HEK293 (cell line): ENCODE measurements at regions not wholly inside any gene's neighbourhood (a gene's known extent, or its start where the extent isn't known, plus 50 kb on each side); places are given as distances from the start of the nearest gene placed in this dataset.

Experiments
- CTCF ChIA-PET: fragments of 350-600 bp; formaldehyde crosslinking; extraction: SDS; loops from one replicate; lab custom pipeline; 2021; ENCODE audit warnings: antibody characterized with exemption; lab: Yijun Ruan, JAX
- POLR2A ChIA-PET: fragments of 300-600 bp; formaldehyde crosslinking; extraction: SDS; loops from one replicate; lab custom pipeline; 2020; ENCODE audit warnings: antibody characterized with exemption, inconsistent platforms; lab: Yijun Ruan, JAX
- H3K27ac ChIP-seq: fragments of 200-500 bp; sonication (Bioruptor generic); 2 replicates; pipeline ENCODE4 v1.5.1; 2014; ENCODE audit warnings: low read depth, low read length, control low read depth, inconsistent platforms; ENCODE audit errors: extremely low read depth
- H3K36me3 ChIP-seq, 2 experiments: fragments of 200-500 bp in 1 of 2; sonication (Bioruptor generic) in 1 of 2; 1 replicate in 1 of 2; 2 replicates in 1 of 2; pipeline ENCODE4 v1.5.1; 2014 to 2017; ENCODE audit warnings: inconsistent platforms in 2 of 2, low read length in 2 of 2; ENCODE audit not compliant: control insufficient read depth in 2 of 2, insufficient read depth in 1 of 2
- H3K4me1 ChIP-seq: fragments of 200-500 bp; sonication (Bioruptor generic); 2 replicates; pipeline ENCODE4 v1.5.1; 2014; ENCODE audit warnings: mild to moderate bottlenecking, low read length, inconsistent platforms; ENCODE audit not compliant: control insufficient read depth, insufficient read depth
- H3K4me3 ChIP-seq: 2 replicates; pipeline ENCODE4 v1.5.1; 2011; ENCODE audit warnings: low read depth, mild to moderate bottlenecking, control low read depth, low read length, moderate library complexity
- H3K9me3 ChIP-seq: fragments of 200-500 bp; sonication (Bioruptor generic); 2 replicates; pipeline ENCODE4 v1.5.1; 2014; ENCODE audit warnings: low read depth, low read length, inconsistent platforms; ENCODE audit not compliant: control insufficient read depth, insufficient read depth
- EGR2 ChIP-seq: fragments of 450-650 bp; formaldehyde crosslinking; IDR thresholded peaks from 2 replicates; pipeline ENCODE4 v1.5.1; 2016; ENCODE audit warnings: low read depth, missing biosample characterization, missing genetic modification characterization
- HOXC10 ChIP-seq: sonication (generic); formaldehyde crosslinking; IDR thresholded peaks from 2 replicates; pipeline ENCODE4 v1.8.1; 2023; ENCODE audit warnings: mild to moderate bottlenecking, missing genetic modification reagents
- KLF9 ChIP-seq: fragments of 450-650 bp; formaldehyde crosslinking; IDR thresholded peaks from 2 replicates; pipeline ENCODE4 v1.5.1; 2016; ENCODE audit warnings: missing biosample characterization, missing genetic modification characterization, low read depth
- PRDM1 ChIP-seq: fragments of 450-650 bp; formaldehyde crosslinking; IDR thresholded peaks from 2 replicates; pipeline ENCODE4; 2016; ENCODE audit warnings: missing biosample characterization, missing genetic modification characterization
- SETDB1 ChIP-seq: IDR thresholded peaks from one replicate; pipeline ENCODE4 v1.6.1; 2017; ENCODE audit warnings: mild to moderate bottlenecking, low read length, moderate library complexity, mixed read lengths; ENCODE audit not compliant: insufficient read length
- ZBTB20 ChIP-seq: fragments of 450-650 bp; formaldehyde crosslinking; IDR thresholded peaks from 2 replicates; pipeline ENCODE4 v1.5.1; 2016; ENCODE audit warnings: missing biosample characterization, missing genetic modification characterization
- ZBTB21 ChIP-seq: fragments of 450-650 bp; formaldehyde crosslinking; IDR thresholded peaks from 2 replicates; pipeline ENCODE4 v1.5.1; 2017; ENCODE audit warnings: missing biosample characterization, missing genetic modification characterization
- ZBTB26 ChIP-seq: fragments of 450-650 bp; formaldehyde crosslinking; optimal IDR thresholded peaks from 2 replicates; pipeline ENCODE3; 2016; ENCODE audit warnings: missing biosample characterization, mild to moderate bottlenecking, missing genetic modification characterization
- ZBTB7A ChIP-seq: fragments of 450-650 bp; formaldehyde crosslinking; IDR thresholded peaks from 2 replicates; pipeline ENCODE4 v1.5.1; 2016; ENCODE audit warnings: low read depth, missing biosample characterization, missing genetic modification characterization
- ZNF138 ChIP-seq: fragments of 450-650 bp; formaldehyde crosslinking; IDR thresholded peaks from 2 replicates; pipeline ENCODE4 v1.5.1; 2016; ENCODE audit warnings: missing biosample characterization, missing genetic modification characterization, borderline replicate concordance
- ZNF184 ChIP-seq: fragments of 450-650 bp; IDR thresholded peaks from 2 replicates; pipeline ENCODE4 v1.5.1; 2018; ENCODE audit warnings: missing biosample characterization, mild to moderate bottlenecking, missing genetic modification characterization
- ZNF221 ChIP-seq: fragments of 450-650 bp; formaldehyde crosslinking; IDR thresholded peaks from 2 replicates; pipeline ENCODE4 v1.5.1; 2017; ENCODE audit warnings: missing biosample characterization, missing genetic modification characterization, borderline replicate concordance
- ZNF266 ChIP-seq: fragments of 450-650 bp; formaldehyde crosslinking; IDR thresholded peaks from 2 replicates; pipeline ENCODE4 v1.5.1; 2016; ENCODE audit warnings: missing biosample characterization, missing genetic modification characterization, low read depth
- ZNF292 ChIP-seq: fragments of 450-650 bp; formaldehyde crosslinking; IDR thresholded peaks from 2 replicates; pipeline ENCODE4 v1.5.1; 2016; ENCODE audit warnings: low read depth, missing biosample characterization, missing genetic modification characterization, borderline replicate concordance
- ZNF302 ChIP-seq: fragments of 450-650 bp; formaldehyde crosslinking; IDR thresholded peaks from 2 replicates; pipeline ENCODE4 v1.5.1; 2016; ENCODE audit warnings: missing biosample characterization, missing genetic modification characterization, low read depth
- ZNF510 ChIP-seq: fragments of 450-650 bp; formaldehyde crosslinking; IDR thresholded peaks from 2 replicates; pipeline ENCODE4 v1.5.1; 2018; ENCODE audit warnings: mild to moderate bottlenecking, missing genetic modification characterization, missing biosample characterization; ENCODE audit not compliant: insufficient replicate concordance
- ZNF544 ChIP-seq: fragments of 450-650 bp; formaldehyde crosslinking; IDR thresholded peaks from 2 replicates; pipeline ENCODE4 v1.5.0; 2017; ENCODE audit warnings: missing biosample characterization, missing genetic modification characterization
- ZNF548 ChIP-seq: fragments of 450-650 bp; formaldehyde crosslinking; IDR thresholded peaks from 2 replicates; pipeline ENCODE4 v1.5.1; 2016; ENCODE audit warnings: missing biosample characterization, missing genetic modification characterization
- ZNF610 ChIP-seq: fragments of 450-650 bp; formaldehyde crosslinking; IDR thresholded peaks from 2 replicates; pipeline ENCODE4 v1.5.1; 2016; ENCODE audit warnings: missing biosample characterization, missing genetic modification characterization, borderline replicate concordance
- ZNF830 ChIP-seq: fragments of 450-650 bp; IDR thresholded peaks from 2 replicates; pipeline ENCODE4 v1.5.0; 2018; ENCODE audit warnings: missing biosample characterization, missing genetic modification characterization, low read depth, mild to moderate bottlenecking, moderate library complexity
- TF ChIP-seq, protein P1 (sequence below): fragments of 450-650 bp; formaldehyde crosslinking; IDR thresholded peaks from 2 replicates; pipeline ENCODE4 v1.5.1; 2016; ENCODE audit warnings: missing biosample characterization, missing genetic modification characterization
- TF ChIP-seq, protein P2 (sequence below): fragments of 450-650 bp; formaldehyde crosslinking; IDR thresholded peaks from 2 replicates; pipeline ENCODE4 v1.5.1; 2016; ENCODE audit warnings: missing biosample characterization, missing genetic modification characterization

- CTCF ChIA-PET: no interaction called here
- no peak for TF ChIP-seq ZNF302
- TF ChIP-seq ZNF138: no peak
- no peak for TF ChIP-seq ZBTB20 (tag by site-specific recombination)
- TF ChIP-seq SETDB1: no peak
- TF ChIP-seq ZNF184 (tag by site-specific recombination): no peak
- no peak for TF ChIP-seq ZNF610
- TF ChIP-seq ZNF830: no peak
- TF ChIP-seq KLF9 (tag by site-specific recombination): no peak
- TF ChIP-seq ZNF544 (tag by site-specific recombination): no peak
- TF ChIP-seq HOXC10 (CRISPR knock-in tag): no peak
- TF ChIP-seq, protein P1, sequence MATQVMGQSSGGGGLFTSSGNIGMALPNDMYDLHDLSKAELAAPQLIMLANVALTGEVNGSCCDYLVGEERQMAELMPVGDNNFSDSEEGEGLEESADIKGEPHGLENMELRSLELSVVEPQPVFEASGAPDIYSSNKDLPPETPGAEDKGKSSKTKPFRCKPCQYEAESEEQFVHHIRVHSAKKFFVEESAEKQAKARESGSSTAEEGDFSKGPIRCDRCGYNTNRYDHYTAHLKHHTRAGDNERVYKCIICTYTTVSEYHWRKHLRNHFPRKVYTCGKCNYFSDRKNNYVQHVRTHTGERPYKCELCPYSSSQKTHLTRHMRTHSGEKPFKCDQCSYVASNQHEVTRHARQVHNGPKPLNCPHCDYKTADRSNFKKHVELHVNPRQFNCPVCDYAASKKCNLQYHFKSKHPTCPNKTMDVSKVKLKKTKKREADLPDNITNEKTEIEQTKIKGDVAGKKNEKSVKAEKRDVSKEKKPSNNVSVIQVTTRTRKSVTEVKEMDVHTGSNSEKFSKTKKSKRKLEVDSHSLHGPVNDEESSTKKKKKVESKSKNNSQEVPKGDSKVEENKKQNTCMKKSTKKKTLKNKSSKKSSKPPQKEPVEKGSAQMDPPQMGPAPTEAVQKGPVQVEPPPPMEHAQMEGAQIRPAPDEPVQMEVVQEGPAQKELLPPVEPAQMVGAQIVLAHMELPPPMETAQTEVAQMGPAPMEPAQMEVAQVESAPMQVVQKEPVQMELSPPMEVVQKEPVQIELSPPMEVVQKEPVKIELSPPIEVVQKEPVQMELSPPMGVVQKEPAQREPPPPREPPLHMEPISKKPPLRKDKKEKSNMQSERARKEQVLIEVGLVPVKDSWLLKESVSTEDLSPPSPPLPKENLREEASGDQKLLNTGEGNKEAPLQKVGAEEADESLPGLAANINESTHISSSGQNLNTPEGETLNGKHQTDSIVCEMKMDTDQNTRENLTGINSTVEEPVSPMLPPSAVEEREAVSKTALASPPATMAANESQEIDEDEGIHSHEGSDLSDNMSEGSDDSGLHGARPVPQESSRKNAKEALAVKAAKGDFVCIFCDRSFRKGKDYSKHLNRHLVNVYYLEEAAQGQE (tag by site-specific recombination): no peak
- TF ChIP-seq ZBTB21 (tag by site-specific recombination): no peak
- TF ChIP-seq, protein P2, sequence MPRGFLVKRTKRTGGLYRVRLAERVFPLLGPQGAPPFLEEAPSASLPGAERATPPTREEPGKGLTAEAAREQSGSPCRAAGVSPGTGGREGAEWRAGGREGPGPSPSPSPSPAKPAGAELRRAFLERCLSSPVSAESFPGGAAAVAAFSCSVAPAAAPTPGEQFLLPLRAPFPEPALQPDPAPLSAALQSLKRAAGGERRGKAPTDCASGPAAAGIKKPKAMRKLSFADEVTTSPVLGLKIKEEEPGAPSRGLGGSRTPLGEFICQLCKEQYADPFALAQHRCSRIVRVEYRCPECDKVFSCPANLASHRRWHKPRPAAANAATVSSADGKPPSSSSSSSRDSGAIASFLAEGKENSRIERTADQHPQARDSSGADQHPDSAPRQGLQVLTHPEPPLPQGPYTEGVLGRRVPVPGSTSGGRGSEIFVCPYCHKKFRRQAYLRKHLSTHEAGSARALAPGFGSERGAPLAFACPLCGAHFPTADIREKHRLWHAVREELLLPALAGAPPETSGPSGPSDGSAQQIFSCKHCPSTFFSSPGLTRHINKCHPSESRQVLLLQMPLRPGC (tag by site-specific recombination): no peak
- no peak for TF ChIP-seq ZNF221 (tag by site-specific recombination)
- TF ChIP-seq ZNF510 (tag by site-specific recombination): no peak
- TF ChIP-seq, all 188 proteins: peak for 0
- Histone ChIP-seq H3K36me3 (no peaks in the 10 kb centered on the region), H3K9me3 (no peaks in the 10 kb centered on the region), H3K4me3 (no peak overlapping the region), H3K4me1 (no peaks in the 10 kb centered on the region), H3K27ac (no peak overlapping the region)
- POLR2A ChIA-PET: no interaction called here
Observed at GRCh38 chr6:9834233-9834632, 580.6 kb downstream of the TFAP2A start.

DNA sequence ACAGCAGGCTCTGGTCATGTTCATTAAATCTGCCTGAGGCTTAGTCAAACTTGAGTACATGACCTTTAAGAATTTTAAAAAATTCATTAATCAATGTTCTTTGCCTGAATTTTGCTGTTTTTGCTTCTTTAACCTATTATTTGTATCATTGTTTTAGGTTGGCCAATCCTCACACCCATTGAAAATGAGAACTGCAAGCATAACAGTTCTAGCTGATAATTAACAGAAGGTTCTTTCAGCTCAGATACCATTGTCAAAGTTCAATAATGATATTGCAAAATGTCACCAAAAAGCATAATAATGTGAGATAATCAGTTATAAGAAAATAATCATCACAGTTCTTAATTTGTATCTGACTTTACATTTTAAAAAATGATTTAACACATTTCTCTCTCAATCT is 583.1 kb downstream of the TFAP2A start:
- H3K27ac ChIP-seq: no peak overlapping the region
- H3K4me3 ChIP-seq: no peak overlapping the region
- TF ChIP-seq ZNF266 (no peak), EGR2 (tag by site-specific recombination) (no peak), PRDM1 (tag by site-specific recombination) (no peak), ZNF548 (tag by site-specific recombination) (no peak), ZBTB7A (no peak), ZBTB26 (tag by site-specific recombination) (no peak), ZNF292 (no peak)
- no peaks in the 10 kb centered on the region for H3K4me1 ChIP-seq
- ChIA-PET POLR2A (no interaction called here), CTCF (no interaction called here)
- no peaks in the 10 kb centered on the region for H3K9me3 ChIP-seq
- no peaks in the 10 kb centered on the region for H3K36me3 ChIP-seq
